ENCODE measurements at regions not wholly inside any gene's neighbourhood (a gene's known extent, or its start where the extent isn't known, plus 50 kb on each side); places are given as distances from the start of the nearest gene placed in this dataset.

DNA sequence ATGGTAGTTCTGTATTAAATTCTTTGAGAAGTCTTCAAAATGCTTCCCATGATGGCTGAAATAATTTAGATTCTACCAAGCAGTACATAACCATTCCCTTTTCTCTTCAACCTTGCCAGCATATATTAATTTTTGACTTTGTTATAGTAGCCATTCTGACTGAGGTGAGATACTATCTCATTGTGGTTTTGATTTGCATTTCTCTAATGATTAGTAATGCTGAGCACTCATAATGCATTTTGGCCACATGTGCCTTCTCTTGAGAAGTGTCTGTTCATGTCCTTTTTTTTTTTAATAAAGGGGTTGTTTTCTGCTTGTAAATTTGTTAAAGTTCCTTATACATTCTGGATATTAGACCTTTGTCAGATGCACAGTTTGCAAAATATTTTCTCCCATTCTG lies 173.9 kb downstream of the CALCRL start:
- DNase-seq (ENCODE audit: low read depth in 2 of 2): no peak

- no peak for DNase-seq (ENCODE audit: low read depth in 2 of 2)
Measured at GRCh38 chr2:187272255-187272654, 175.8 kb downstream of the CALCRL start.

DNA sequence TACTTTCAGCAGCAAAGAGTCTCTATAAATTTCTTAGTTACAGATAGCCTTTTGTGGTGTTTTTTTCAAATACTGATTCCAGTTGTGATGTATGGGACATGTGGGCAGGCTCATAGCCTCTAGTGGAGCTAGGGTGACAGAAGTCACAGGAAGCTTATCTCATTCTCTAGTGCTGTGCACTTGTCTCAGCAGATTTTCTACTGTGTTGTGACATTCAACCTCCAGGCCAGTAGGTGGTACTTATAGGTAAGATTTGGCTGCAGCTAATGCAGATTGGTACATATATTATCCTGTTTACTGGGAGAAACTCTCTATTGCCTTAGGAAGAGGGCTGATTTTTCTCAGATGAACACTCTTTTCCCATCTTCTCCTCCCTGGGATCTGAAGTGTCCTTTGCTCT lies 176.2 kb downstream of the CALCRL start:
- DNase-seq (ENCODE audit: low read depth in 2 of 2): no peak

GRCh38 chr2:187266645-187267044 lies 181.4 kb downstream of the CALCRL start:
- DNase-seq (ENCODE audit: low read depth in 2 of 2): no peak

GRCh38 chr2:187266147-187266546 lies 181.9 kb downstream of the CALCRL start:
- DNase-seq (ENCODE audit: low read depth in 2 of 2): no peak

DNA sequence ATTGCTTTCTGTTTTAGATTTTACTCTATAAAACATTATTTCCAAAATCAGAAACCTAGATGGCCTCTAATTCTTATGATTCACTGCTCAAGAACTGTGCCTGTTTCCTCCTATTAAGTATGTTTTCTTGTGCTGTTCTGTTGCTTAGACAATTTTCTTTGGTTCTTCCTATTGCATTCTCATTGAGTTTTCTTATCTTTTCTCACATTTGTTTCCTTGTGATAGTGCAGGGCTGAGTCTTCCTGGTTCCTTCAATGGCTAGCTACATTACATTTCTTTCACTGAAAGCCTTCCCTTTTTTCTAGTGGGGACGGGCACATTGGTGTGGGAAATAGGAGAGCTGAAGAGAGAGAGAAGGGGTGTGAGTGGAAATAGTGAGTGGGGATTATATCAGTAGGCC lies 183.4 kb downstream of the CALCRL start:
- no peak for DNase-seq (ENCODE audit: low read depth in 2 of 2)

- no peak for DNase-seq (ENCODE audit: low read depth in 2 of 2)
Measured at GRCh38 chr2:187263675-187264560, 184.1 kb downstream of the CALCRL start.

DNA sequence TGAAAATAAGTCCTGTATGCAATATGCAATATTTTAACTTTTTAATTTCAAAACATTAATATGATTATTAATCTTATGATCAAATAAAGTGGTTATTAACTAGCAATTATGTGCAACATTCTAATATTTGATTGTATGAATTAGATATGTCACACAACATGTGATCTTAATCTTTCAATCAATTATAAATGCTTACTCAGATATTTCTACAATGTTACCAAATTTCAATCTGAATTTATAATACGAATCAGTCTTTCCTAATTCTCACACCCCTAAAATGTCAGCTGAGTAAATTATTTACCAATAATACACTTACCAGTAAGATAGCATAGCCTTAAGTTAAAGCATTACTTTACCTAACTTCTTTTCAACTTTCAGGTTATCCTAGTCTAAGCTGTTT lies 186.3 kb downstream of the CALCRL start:
- DNase-seq (ENCODE audit: low read depth in 2 of 2): no peak

DNA sequence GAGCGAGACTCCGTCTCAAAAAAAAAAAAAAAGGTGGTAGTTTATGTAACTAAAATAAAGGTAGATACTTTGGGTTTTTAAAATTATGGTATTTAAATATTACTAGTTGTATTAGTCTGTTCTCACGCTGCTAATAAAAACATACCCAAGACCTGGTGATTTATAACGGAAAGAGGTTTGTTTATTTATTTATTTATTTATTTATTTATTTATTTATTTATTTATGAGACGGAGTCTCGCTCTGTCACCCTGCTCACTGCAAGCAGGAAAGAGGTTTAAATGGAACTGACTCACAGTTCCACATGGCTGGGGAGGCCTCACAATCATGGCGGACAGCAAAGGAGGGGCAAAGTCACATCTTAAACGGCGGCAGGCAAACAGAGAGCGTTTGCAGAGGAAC lies 196.0 kb downstream of the CALCRL start:
- DNase-seq (ENCODE audit: low read depth in 2 of 2): no peak

GRCh38 chr2:187250137-187250536 lies 197.9 kb downstream of the CALCRL start:
- no peak for DNase-seq (ENCODE audit: low read depth in 2 of 2)

- no peak for DNase-seq (ENCODE audit: low read depth in 2 of 2)
Measured at GRCh38 chr2:187233811-187234210, 214.2 kb downstream of the CALCRL start.

- DNase-seq (ENCODE audit: low read depth in 2 of 2): no peak
Measured at GRCh38 chr2:187232749-187233148, 215.3 kb downstream of the CALCRL start.

GRCh38 chr2:187230088-187230487 lies 218.0 kb downstream of the CALCRL start:
- no peak for DNase-seq (ENCODE audit: low read depth in 2 of 2)

- no peak for DNase-seq (ENCODE audit: low read depth in 2 of 2)
Measured at GRCh38 chr2:187228986-187229385, 219.1 kb downstream of the CALCRL start.

- no peak for DNase-seq (ENCODE audit: low read depth in 2 of 2)
Measured at GRCh38 chr2:187224989-187225388, 223.1 kb downstream of the CALCRL start.

GRCh38 chr2:187220071-187220470 lies 228.0 kb downstream of the CALCRL start:
- DNase-seq (ENCODE audit: low read depth in 2 of 2): no peak

DNA sequence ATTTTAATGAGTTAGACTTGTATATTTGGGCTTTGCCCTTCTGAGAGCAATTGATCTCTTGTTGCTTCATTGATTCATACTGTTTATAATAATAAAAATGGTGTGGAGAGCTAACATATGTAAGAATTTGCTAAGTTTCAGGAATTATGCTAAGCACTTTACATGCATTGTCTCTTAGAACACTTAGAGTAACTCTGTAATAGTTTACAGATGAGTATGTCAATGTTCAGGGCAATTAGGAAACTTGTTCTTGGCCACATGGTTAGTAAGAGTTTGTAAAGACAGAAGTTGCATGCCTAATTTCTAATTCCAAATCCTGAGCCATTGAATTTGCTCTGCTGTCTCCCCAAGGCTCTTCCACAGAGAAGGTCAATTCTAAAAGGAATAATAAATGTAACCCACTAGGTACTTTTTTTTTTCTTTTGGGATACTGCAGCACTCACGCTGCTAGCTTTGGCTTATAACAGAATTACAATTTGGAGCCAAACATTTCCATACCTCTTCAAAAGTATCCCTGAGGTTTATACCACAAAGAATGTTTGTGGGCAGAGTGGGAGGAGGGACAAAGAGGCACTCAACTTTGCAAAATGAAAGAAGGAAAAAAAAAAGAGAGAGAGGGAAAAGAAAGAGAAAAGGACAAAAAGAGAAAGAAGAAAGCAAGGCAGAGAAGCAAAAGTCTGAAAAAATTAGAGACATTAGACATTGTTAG lies 232.4 kb downstream of the CALCRL start:
- DNase-seq (ENCODE audit: low read depth in 2 of 2): peak; percentile 13 to 30

DNA sequence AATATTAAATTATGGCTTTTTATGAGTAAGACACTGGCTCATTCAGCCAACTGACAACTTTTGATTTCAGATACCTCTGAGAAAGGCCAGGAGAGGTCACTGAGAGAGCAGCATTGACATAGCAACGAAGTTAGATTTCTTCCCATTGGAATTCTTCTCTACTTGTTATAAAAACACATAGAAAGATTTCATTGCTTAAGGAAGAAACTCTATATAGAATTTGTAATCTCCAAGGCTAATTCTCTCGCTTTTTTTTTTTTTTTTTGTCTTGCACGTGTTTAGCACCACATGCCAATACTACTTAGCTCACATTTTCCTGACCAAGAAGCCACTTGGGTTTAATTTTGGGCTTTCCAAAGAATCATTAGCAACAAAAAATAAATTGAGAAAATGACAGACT lies 233.7 kb downstream of the CALCRL start:
- DNase-seq (ENCODE audit: low read depth in 2 of 2): no peak

DNA sequence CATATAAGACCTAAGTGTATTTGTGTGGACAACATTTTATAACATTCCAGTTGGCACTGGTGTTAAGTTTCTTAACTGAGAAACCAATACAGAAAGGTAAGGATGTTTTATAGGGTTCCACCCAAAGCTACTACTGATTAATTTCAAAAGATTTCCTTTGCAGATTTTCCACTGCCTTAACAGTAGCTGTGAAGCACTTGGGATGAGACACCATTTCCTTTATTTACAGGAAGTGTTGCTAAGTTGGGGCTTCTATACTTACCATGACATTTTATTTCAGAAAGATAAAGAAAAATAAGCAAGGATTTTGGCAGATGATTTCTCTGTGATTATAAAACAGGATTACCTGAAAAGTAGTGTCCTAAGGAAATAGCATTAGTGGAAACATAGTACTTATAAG lies 234.3 kb downstream of the CALCRL start:
- DNase-seq (ENCODE audit: low read depth in 2 of 2): no peak

DNA sequence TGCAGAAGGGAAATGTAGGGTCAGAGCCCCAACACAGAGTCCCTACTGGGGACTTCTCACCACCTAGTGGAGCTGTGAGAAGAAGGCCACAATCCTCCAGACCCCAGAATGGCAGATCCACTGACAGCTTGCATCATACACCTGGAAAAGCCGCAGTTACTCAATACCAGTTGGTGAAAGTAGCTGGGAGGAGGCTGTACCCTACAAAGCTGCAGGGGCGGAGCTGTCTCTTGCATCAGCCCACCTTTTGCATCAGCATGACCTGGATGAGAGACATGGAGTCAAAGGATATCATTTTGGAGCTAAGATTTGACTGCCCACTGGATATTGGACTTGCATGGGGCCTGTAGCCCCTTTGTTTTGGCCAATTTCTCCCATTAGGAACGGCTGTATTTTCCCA lies 237.3 kb downstream of the CALCRL start:
- DNase-seq (ENCODE audit: low read depth in 2 of 2): no peak

- no peak for DNase-seq (ENCODE audit: low read depth in 2 of 2)
Measured at GRCh38 chr2:187208199-187208785, 239.8 kb downstream of the CALCRL start.

DNA sequence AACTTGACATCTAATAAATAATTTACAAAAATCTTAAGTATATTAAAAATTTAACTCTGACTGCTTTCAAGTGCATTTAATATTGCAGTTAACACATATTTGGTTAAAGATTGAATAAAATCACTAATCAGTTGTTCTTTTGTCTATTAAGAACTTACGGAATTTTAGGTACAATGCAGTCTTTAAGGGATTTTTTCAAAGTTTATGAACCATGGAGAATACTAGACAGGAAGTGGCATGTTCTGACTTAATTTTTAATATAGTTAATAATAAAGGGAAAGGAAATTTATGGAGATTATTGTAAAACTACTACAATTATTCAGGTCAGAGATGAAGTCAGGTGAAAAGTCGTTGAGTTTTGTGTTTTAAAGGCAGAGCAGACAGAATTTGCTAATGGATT lies 240.9 kb downstream of the CALCRL start:
- DNase-seq (ENCODE audit: low read depth in 2 of 2): no peak

- no peak for DNase-seq (ENCODE audit: low read depth in 2 of 2)
Measured at GRCh38 chr2:187206471-187206870, 241.6 kb downstream of the CALCRL start.
